Peyer's patch (tissue), 4 donors: ENCODE measurements at regions not wholly inside any gene's neighbourhood (a gene's known extent, or its start where the extent isn't known, plus 50 kb on each side); places are given as distances from the start of the nearest gene placed in this dataset.

Experiments
- DNase-seq, 3 donors: peaks; one replicate each; pipeline ENCODE4 v3.0.0-alpha.2; 2017 to 2019
- H3K27ac ChIP-seq, 4 donors: fragments of 200-600 bp; sonication (generic); one replicate each; pipeline ENCODE4 v1.5.1; 2016 to 2019
- H3K27me3 ChIP-seq, 2 donors: fragments of 200-600 bp; sonication (generic); one replicate each; pipeline ENCODE4 v1.5.1; 2019
- H3K36me3 ChIP-seq, 3 donors: fragments of 200-600 bp; sonication (generic); one replicate each; pipeline ENCODE4 v1.5.1; 2016 to 2019
- H3K4me1 ChIP-seq, 4 donors: fragments of 200-600 bp; sonication (generic); one replicate each; pipeline ENCODE4 v1.5.1; 2016 to 2019
- H3K4me3 ChIP-seq, 4 donors: fragments of 200-600 bp; sonication (generic); 1 replicate in 3 of 4; 2 replicates in 1 of 4; pipeline ENCODE4 v1.5.1; 2016 to 2019; ENCODE audit warnings: mild to moderate bottlenecking in 1 of 4
- H3K9me3 ChIP-seq, 4 donors: fragments of 200-600 bp; sonication (generic); one replicate each; pipeline ENCODE4 v1.5.1; 2016 to 2019; ENCODE audit warnings: mild to moderate bottlenecking in 1 of 4
- CTCF ChIP-seq, 6 experiments: fragments of 450-650 bp in 4 of 6; fragments of 200-600 bp in 2 of 6; sonication (generic) in 1 of 6; IDR thresholded peaks; one replicate each; pipeline ENCODE4 v1.5.1; 2017 to 2019; ENCODE audit warnings: antibody characterized with exemption in 6 of 6, mild to moderate bottlenecking in 3 of 6, moderate library complexity in 1 of 6
- POLR2A ChIP-seq, 2 donors: fragments of 450-650 bp; IDR thresholded peaks; one replicate each; pipeline ENCODE4 v1.5.1; 2017; ENCODE audit warnings: antibody characterized with exemption in 2 of 2, mild to moderate bottlenecking in 2 of 2, moderate library complexity in 2 of 2

- no peaks in the 10 kb centered on the region for H3K4me1 ChIP-seq
- H3K27me3 ChIP-seq = no peaks in the 10 kb centered on the region
- H3K36me3 ChIP-seq = no peaks in the 10 kb centered on the region
- no peak for DNase-seq
- no peaks in the 10 kb centered on the region for H3K9me3 ChIP-seq
- TF ChIP-seq CTCF (IDR thresholded peaks at IDR 0.05) = no peak
- TF ChIP-seq POLR2A (IDR thresholded peaks at IDR 0.05) = no peak
- no peak overlapping the region for H3K27ac ChIP-seq
- H3K4me3 ChIP-seq = no peak overlapping the region
Observed at GRCh38 chr1:112040891-112041740, 51.6 kb upstream of the KCND3 start.

GRCh38 chr1:112043901-112044300 lies 54.4 kb upstream of the KCND3 start:
- no peak for DNase-seq
- Histone ChIP-seq H3K9me3 (no peaks in the 10 kb centered on the region), H3K27ac (no peak overlapping the region), H3K4me3 (no peak overlapping the region), H3K36me3 (no peaks in the 10 kb centered on the region), H3K27me3 (no peaks in the 10 kb centered on the region), H3K4me1 (no peaks in the 10 kb centered on the region)
- TF ChIP-seq CTCF (IDR thresholded peaks at IDR 0.05) = no peak
- TF ChIP-seq POLR2A (IDR thresholded peaks at IDR 0.05) = no peak

DNA sequence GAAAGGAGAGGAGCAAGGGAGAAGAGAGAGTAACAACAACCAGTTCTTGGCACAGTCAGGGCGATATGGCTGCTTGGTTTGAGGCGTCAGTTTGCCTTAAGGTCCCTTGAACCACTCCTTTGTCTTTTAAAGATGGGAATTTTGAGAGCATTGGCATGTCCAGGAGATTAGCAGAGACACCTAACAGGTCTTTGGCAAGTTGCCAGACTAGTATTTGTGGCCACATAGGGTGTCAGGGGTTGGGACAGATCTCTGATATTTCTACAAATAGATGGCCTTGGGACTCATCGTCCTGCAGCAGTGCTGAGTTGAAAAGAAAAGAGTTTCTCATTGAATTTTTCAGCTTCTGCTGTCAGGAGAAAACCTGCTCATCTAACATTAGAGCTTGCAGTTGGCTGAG lies 55.3 kb upstream of the KCND3 start:
- Histone ChIP-seq H3K36me3 (no peaks in the 10 kb centered on the region), H3K9me3 (no peaks in the 10 kb centered on the region), H3K4me1 (no peaks in the 10 kb centered on the region), H3K4me3 (no peak overlapping the region), H3K27me3 (no peaks in the 10 kb centered on the region), H3K27ac (no peak overlapping the region)
- no peak for DNase-seq
- TF ChIP-seq CTCF (IDR thresholded peaks at IDR 0.05) = no peak
- TF ChIP-seq POLR2A (IDR thresholded peaks at IDR 0.05) = no peak

GRCh38 chr1:112046630-112047029 lies 57.2 kb upstream of the KCND3 start:
- H3K4me3 ChIP-seq = no peak overlapping the region
- H3K27me3 ChIP-seq = no peaks in the 10 kb centered on the region
- no peaks in the 10 kb centered on the region for H3K4me1 ChIP-seq
- no peak for TF ChIP-seq POLR2A (IDR thresholded peaks at IDR 0.05)
- TF ChIP-seq CTCF (IDR thresholded peaks at IDR 0.05) = no peak
- no peaks in the 10 kb centered on the region for H3K9me3 ChIP-seq
- H3K27ac ChIP-seq = no peak overlapping the region
- H3K36me3 ChIP-seq = no peaks in the 10 kb centered on the region
- DNase-seq = no peak

DNA sequence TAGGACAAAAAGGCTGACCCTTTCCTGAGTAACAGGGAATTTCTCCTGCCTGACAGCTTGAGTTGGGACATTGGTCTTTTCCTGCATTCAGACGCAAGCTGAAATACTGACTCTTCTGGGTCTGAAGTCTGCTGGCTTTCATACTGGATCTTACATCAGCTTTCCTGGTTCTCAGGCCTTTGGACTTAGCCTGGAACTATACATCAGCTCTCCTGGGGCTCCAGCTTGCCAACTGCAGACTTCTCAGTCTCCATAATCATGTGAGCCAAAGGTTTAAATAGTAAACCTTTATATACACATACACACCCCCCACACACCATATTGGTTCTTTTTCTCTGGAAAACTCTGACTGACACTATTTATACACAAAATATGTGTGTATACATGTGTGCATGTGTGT lies 59.0 kb upstream of the KCND3 start:
- Histone ChIP-seq H3K4me3 (no peak overlapping the region), H3K36me3 (no peaks in the 10 kb centered on the region), H3K9me3 (no peaks in the 10 kb centered on the region), H3K27me3 (no peaks in the 10 kb centered on the region), H3K4me1 (no peaks in the 10 kb centered on the region), H3K27ac (no peak overlapping the region)
- TF ChIP-seq POLR2A (IDR thresholded peaks at IDR 0.05) = no peak
- TF ChIP-seq CTCF (IDR thresholded peaks at IDR 0.05) = no peak
- DNase-seq = no peak
